Naive thymus-derived CD8-positive, alpha-beta T cell (primary cell): ENCODE measurements at regions not wholly inside any gene's neighbourhood (a gene's known extent, or its start where the extent isn't known, plus 50 kb on each side); places are given as distances from the start of the nearest gene placed in this dataset.
A peak's percentile ranks its signal among the peaks of the same experiment; 100 is the strongest.

Experiments
- ATAC-seq, 2 donors: fragments of 150-1000 bp; cut with Tn5 transposase in 1 of 2; sonication (Bioruptor Pico), chemical (Tn5 transposase) in 1 of 2; 1 replicate in 1 of 2; 2 replicates in 1 of 2; pipeline ENCODE4 v1.10.0; 2021; ENCODE audit warnings: mild to moderate bottlenecking in 2 of 2, moderate library complexity in 2 of 2
- POLR2A ChIA-PET: fragments of 350-600 bp; sonication (Branson Sonifier 250); formaldehyde crosslinking; loops from one replicate; lab custom pipeline; 2021; ENCODE audit warnings: antibody characterized with exemption; lab: Charles Lee
- DNase-seq, 10 donors: peaks; one replicate each; pipeline versions ENCODE4 v3.0.0 to v3.0.0-alpha.2; 2020 to 2022
- H3K27ac Mint-ChIP-seq, 10 donors: one replicate each; pipeline ENCODE4 v1.8.0; 2020 to 2022; ENCODE audit warnings: mild to moderate bottlenecking in 10 of 10, mixed read lengths in 10 of 10, moderate library complexity in 4 of 10, inconsistent platforms in 1 of 10
- H3K27me3 Mint-ChIP-seq, 5 donors: one replicate each; pipeline ENCODE4 v1.8.0; 2021 to 2022; ENCODE audit warnings: mixed read lengths in 5 of 5
- H3K36me3 Mint-ChIP-seq, 3 donors: one replicate each; pipeline ENCODE4 v1.8.0; 2020 to 2022; ENCODE audit warnings: mixed read lengths in 3 of 3, mild to moderate bottlenecking in 2 of 3, inconsistent platforms in 1 of 3
- H3K4me1 Mint-ChIP-seq, 4 donors: one replicate each; pipeline ENCODE4 v1.8.0; 2021 to 2022; ENCODE audit warnings: mixed read lengths in 4 of 4
- H3K4me3 Mint-ChIP-seq, 10 donors: one replicate each; pipeline ENCODE4 v1.8.0; 2020 to 2022; ENCODE audit warnings: mild to moderate bottlenecking in 10 of 10, mixed read lengths in 10 of 10, moderate library complexity in 6 of 10, inconsistent platforms in 1 of 10
- H3K9me3 Mint-ChIP-seq, 9 donors: one replicate each; pipeline ENCODE4 v1.8.0; 2020 to 2022; ENCODE audit warnings: mixed read lengths in 9 of 9, mild to moderate bottlenecking in 3 of 9, inconsistent platforms in 1 of 9, moderate library complexity in 1 of 9

- POLR2A ChIA-PET = interaction anchor here (0.7 kb wide), 2 partner anchors 119 to 199 kb away, joined by 3 to 4 read pairs; no protein-coding TSS in a partner anchor
- H3K9me3 Mint-ChIP-seq = no peaks in the 10 kb centered on the region
- peak overlapping the region in 6 of 10 donors; percentile 18 to 68 (median 47) for H3K27ac Mint-ChIP-seq
- DNase-seq (no peak), ATAC-seq (no peak)
- H3K4me1 Mint-ChIP-seq = peaks cover 3 to 21% (median 9%) of the 10 kb centered on the region in 4 donors
- H3K27me3 Mint-ChIP-seq = no peaks in the 10 kb centered on the region
- H3K4me3 Mint-ChIP-seq = peak overlapping the region in 1 of 10 donors; percentile 19
- no peaks in the 10 kb centered on the region for H3K36me3 Mint-ChIP-seq
These were observed 64.4 kb upstream of the TIAM1 start for GRCh38 chr21:31408301-31409088.

GRCh38 chr21:31406510-31406909 lies 62.4 kb upstream of the TIAM1 start:
- DNase-seq (no peak), ATAC-seq (no peak)
- H3K4me1 Mint-ChIP-seq = peaks cover 4 to 29% (median 14%) of the 10 kb centered on the region in 4 donors
- H3K27me3 Mint-ChIP-seq = no peaks in the 10 kb centered on the region
- no peak overlapping the region for H3K4me3 Mint-ChIP-seq
- no peaks in the 10 kb centered on the region for H3K9me3 Mint-ChIP-seq
- POLR2A ChIA-PET = interaction anchor here (0.7 kb wide), 1 partner anchor 60 kb away, joined by 4 read pairs; no protein-coding TSS in a partner anchor
- H3K27ac Mint-ChIP-seq = peak overlapping the region in 1 of 10 donors; percentile 40
- no peaks in the 10 kb centered on the region for H3K36me3 Mint-ChIP-seq

- Mint-ChIP-seq H3K36me3 (no peaks in the 10 kb centered on the region), H3K27ac (peak overlapping the region in 1 of 10 donors; percentile 29), H3K4me3 (no peak overlapping the region), H3K9me3 (no peaks in the 10 kb centered on the region), H3K4me1 (peaks cover 7 to 33% (median 17%) of the 10 kb centered on the region in 4 donors), H3K27me3 (no peaks in the 10 kb centered on the region)
- ATAC-seq = no peak
- POLR2A ChIA-PET = no interaction called here
- DNase-seq = no peak
These were observed 61.5 kb upstream of the TIAM1 start for GRCh38 chr21:31405604-31406003.

GRCh38 chr21:31403596-31404333 lies 59.7 kb upstream of the TIAM1 start:
- H3K27ac Mint-ChIP-seq = peak overlapping the region in 2 of 10 donors; percentile 5 to 23
- POLR2A ChIA-PET = interaction anchor here (1.1 kb wide), 1 partner anchor 9 kb away, joined by 3 read pairs; no protein-coding TSS in a partner anchor
- no peak for ATAC-seq
- H3K9me3 Mint-ChIP-seq = no peaks in the 10 kb centered on the region
- H3K4me1 Mint-ChIP-seq = peaks cover 10 to 45% (median 27%) of the 10 kb centered on the region in 4 donors
- DNase-seq = no peak
- no peak overlapping the region for H3K4me3 Mint-ChIP-seq
- no peaks in the 10 kb centered on the region for H3K27me3 Mint-ChIP-seq
- no peaks in the 10 kb centered on the region for H3K36me3 Mint-ChIP-seq

GRCh38 chr21:31399591-31399990 lies 55.5 kb upstream of the TIAM1 start:
- H3K4me3 Mint-ChIP-seq = peak overlapping the region in 4 of 10 donors; percentile 33 to 63 (median 37)
- peak overlapping the region in 5 of 10 donors; percentile 41 to 65 (median 52) for H3K27ac Mint-ChIP-seq
- H3K9me3 Mint-ChIP-seq = no peaks in the 10 kb centered on the region
- no peaks in the 10 kb centered on the region for H3K36me3 Mint-ChIP-seq
- POLR2A ChIA-PET = interaction anchor here (0.6 to 1.1 kb wide), 2 partner anchors 106 to 181 kb away, joined by 5 to 7 read pairs; no protein-coding TSS in a partner anchor
- ATAC-seq = no peak
- H3K27me3 Mint-ChIP-seq = no peaks in the 10 kb centered on the region
- DNase-seq = no peak
- H3K4me1 Mint-ChIP-seq = peaks cover 31 to 65% (median 54%) of the 10 kb centered on the region in 4 donors

GRCh38 chr21:31398574-31398973 lies 54.5 kb upstream of the TIAM1 start:
- Mint-ChIP-seq H3K4me1 (peaks cover 35 to 70% (median 58%) of the 10 kb centered on the region in 4 donors), H3K36me3 (no peaks in the 10 kb centered on the region), H3K27ac (peak overlapping the region; percentile 0 to 92 (median 76)), H3K9me3 (no peaks in the 10 kb centered on the region), H3K27me3 (no peaks in the 10 kb centered on the region), H3K4me3 (peak overlapping the region; percentile 8 to 76 (median 68))
- POLR2A ChIA-PET = interaction anchor here (0.6 to 1.3 kb wide), 8 partner anchors 17 to 160 kb away, joined by 3 to 7 read pairs (median 3); no protein-coding TSS in a partner anchor
- ATAC-seq (no peak), DNase-seq (no peak)

- peak overlapping the region; percentile 8 to 76 (median 68) for H3K4me3 Mint-ChIP-seq
- POLR2A ChIA-PET = interaction anchor here (0.6 to 1.3 kb wide), 9 partner anchors 17 to 161 kb away, joined by 3 to 7 read pairs (median 3); no protein-coding TSS in a partner anchor
- DNase-seq = peak; percentile 19 to 82 (median 55)
These were observed 53.9 kb upstream of the TIAM1 start for GRCh38 chr21:31397939-31398338.

GRCh38 chr21:31397515-31397926 lies 53.5 kb upstream of the TIAM1 start:
- H3K27ac Mint-ChIP-seq = peak overlapping the region in 8 of 10 donors; percentile 0 to 92 (median 76)
- peaks cover 37 to 71% (median 59%) of the 10 kb centered on the region in 4 donors for H3K4me1 Mint-ChIP-seq
- peak overlapping the region in 8 of 10 donors; percentile 4 to 76 (median 68) for H3K4me3 Mint-ChIP-seq
- DNase-seq (no peak), ATAC-seq (peak; percentile 3 to 20)
- H3K36me3 Mint-ChIP-seq = no peaks in the 10 kb centered on the region
- H3K27me3 Mint-ChIP-seq = no peaks in the 10 kb centered on the region
- POLR2A ChIA-PET = interaction anchor here (0.9 to 1.3 kb wide), 5 partner anchors 18 to 161 kb away, joined by 3 to 7 read pairs (median 3); no protein-coding TSS in a partner anchor
- no peaks in the 10 kb centered on the region for H3K9me3 Mint-ChIP-seq

More at GRCh38 chr21:31397939-31398338, 53.9 kb upstream of the TIAM1 start:
- H3K9me3 Mint-ChIP-seq = no peaks in the 10 kb centered on the region
- peak; percentile 86 to 88 for ATAC-seq
- H3K36me3 Mint-ChIP-seq = no peaks in the 10 kb centered on the region
- peak overlapping the region; percentile 0 to 92 (median 76) for H3K27ac Mint-ChIP-seq
- no peaks in the 10 kb centered on the region for H3K27me3 Mint-ChIP-seq
- H3K4me1 Mint-ChIP-seq = peaks cover 37 to 69% (median 59%) of the 10 kb centered on the region in 4 donors

- Mint-ChIP-seq H3K27me3 (no peaks in the 10 kb centered on the region), H3K9me3 (no peaks in the 10 kb centered on the region), H3K4me3 (peak overlapping the region in 6 of 10 donors; percentile 4 to 75 (median 68)), H3K27ac (peak overlapping the region in 6 of 10 donors; percentile 0 to 91 (median 44)), H3K4me1 (peaks cover 36 to 68% (median 55%) of the 10 kb centered on the region in 4 donors), H3K36me3 (no peaks in the 10 kb centered on the region)
- DNase-seq (peak in 1 of 10 donors; percentile 8), ATAC-seq (no peak)
- POLR2A ChIA-PET = interaction anchor here (1.0 kb wide), 1 partner anchor 48 kb away, joined by 3 read pairs; no protein-coding TSS in a partner anchor
These were observed 53.0 kb upstream of the TIAM1 start for GRCh38 chr21:31397030-31397429.

- no peaks in the 10 kb centered on the region for H3K27me3 Mint-ChIP-seq
- no peak overlapping the region for H3K4me3 Mint-ChIP-seq
- no peaks in the 10 kb centered on the region for H3K9me3 Mint-ChIP-seq
- H3K27ac Mint-ChIP-seq = peak overlapping the region in 2 of 10 donors; percentile 14 to 66
- no peaks in the 10 kb centered on the region for H3K36me3 Mint-ChIP-seq
- DNase-seq (no peak), ATAC-seq (no peak)
- H3K4me1 Mint-ChIP-seq = peaks cover 36 to 66% (median 55%) of the 10 kb centered on the region in 4 donors
- POLR2A ChIA-PET = interaction anchor here (0.6 kb wide), 1 partner anchor 178 kb away, joined by 6 read pairs; no protein-coding TSS in a partner anchor
These were observed 52.3 kb upstream of the TIAM1 start for GRCh38 chr21:31396399-31396798.

GRCh38 chr21:31395791-31396190 lies 51.7 kb upstream of the TIAM1 start:
- peaks cover 33 to 63% (median 54%) of the 10 kb centered on the region in 4 donors for H3K4me1 Mint-ChIP-seq
- POLR2A ChIA-PET = no interaction called here
- H3K4me3 Mint-ChIP-seq = peak overlapping the region in 2 of 10 donors; percentile 10 to 15
- H3K36me3 Mint-ChIP-seq = no peaks in the 10 kb centered on the region
- H3K27ac Mint-ChIP-seq = peak overlapping the region in 5 of 10 donors; percentile 14 to 70 (median 56)
- no peaks in the 10 kb centered on the region for H3K27me3 Mint-ChIP-seq
- ATAC-seq (no peak), DNase-seq (no peak)
- H3K9me3 Mint-ChIP-seq = no peaks in the 10 kb centered on the region

GRCh38 chr21:31395268-31395667 lies 51.2 kb upstream of the TIAM1 start:
- POLR2A ChIA-PET = interaction anchor here (0.7 kb wide), 1 partner anchor 56 kb away, joined by 3 read pairs; no protein-coding TSS in a partner anchor
- Mint-ChIP-seq H3K36me3 (no peaks in the 10 kb centered on the region), H3K27ac (peak overlapping the region in 7 of 10 donors; percentile 21 to 79 (median 53)), H3K9me3 (no peaks in the 10 kb centered on the region), H3K4me1 (peaks cover 33 to 64% (median 56%) of the 10 kb centered on the region in 4 donors), H3K4me3 (peak overlapping the region in 2 of 10 donors; percentile 10 to 15), H3K27me3 (no peaks in the 10 kb centered on the region)
- no peak for ATAC-seq
- DNase-seq = no peak
